AG20443 (cell line): ENCODE measurements at regions not wholly inside any gene's neighbourhood (a gene's known extent, or its start where the extent isn't known, plus 50 kb on each side); places are given as distances from the start of the nearest gene placed in this dataset.

Experiments
- DNase-seq: peaks from one replicate; pipeline ENCODE4 v3.0.0; 2012; ENCODE audit warnings: low spot score, mixed read lengths

DNA sequence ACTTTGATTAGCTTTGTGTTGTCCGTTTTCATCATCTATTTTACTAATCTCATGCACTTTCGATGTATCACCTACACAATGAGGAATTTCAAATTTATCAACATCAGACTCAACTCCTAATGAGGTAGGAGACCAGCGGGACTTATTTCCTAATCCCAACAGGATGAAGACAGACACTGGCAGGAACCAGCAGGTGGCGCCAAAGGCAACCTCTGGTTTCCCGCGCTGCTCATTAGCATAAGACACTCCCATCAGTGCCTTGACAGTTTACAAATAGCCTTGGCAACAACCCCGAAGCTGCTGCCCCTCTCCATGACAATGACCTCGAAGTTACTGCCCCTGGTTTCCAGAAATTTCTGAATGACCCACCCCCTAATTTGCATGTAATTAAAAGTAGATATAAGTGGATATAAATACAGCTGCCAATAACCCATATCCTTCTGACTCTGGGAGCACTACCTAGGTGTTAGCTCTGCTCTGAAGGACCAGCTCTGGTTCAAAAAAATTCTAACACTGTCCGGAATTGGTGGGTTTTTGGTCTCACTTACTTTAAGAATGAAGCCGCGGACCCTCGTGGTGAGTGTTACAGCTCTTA, 974.8 kb downstream of the ADGRL2 start:
- peak; percentile 19 for DNase-seq

DNA sequence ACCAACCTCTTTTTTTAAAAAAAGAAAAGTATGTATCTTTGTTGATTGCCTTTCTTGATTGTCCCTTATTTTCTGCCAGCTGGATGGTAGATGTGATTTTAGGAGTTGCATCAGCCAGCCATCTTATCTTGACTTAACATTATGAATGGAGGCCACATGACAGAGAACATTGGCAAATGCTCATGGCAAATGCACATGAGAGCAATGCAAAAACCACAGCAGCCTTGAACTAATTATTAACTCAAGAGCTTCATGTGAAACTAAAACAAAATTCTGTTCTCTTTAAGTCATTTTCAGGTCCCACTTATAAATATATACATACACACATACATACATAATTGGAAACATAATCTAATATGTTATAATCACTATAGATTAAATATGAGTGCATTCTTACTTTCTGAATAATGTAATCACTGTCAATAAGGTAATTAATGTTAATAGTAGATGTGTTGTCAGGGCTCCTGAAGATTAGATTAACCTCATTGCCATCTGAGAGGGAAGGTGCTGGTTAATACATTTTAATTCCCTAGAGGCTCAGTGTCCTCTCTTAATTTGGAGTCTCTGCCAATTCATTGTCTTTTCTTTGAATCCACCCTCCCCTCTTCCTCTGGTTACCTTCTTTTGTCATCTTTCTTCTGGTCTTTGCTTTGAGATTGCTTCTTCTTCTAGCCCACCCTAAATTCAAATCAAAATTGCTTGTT, 962.2 kb downstream of the ADGRL2 start:
- no peak for DNase-seq

DNA sequence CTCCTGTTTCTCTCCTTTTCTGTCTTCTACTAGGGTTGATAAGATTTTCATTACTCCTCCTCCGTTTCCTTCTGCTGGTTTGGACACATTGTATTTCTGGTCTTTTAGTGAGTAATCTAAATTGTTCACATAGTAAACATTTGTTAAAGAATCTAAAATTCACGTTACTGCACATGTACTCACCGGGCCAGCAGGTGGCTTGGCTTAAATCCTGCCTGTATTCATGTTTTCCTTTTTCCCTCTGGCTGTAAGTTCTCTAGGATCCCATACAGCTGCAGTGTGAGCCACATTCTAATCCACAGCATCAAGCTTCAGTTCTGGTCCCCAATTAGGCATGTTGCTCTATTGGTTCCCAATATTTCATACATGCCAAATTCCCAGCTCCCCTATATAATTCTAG, 958.3 kb downstream of the ADGRL2 start:
- DNase-seq = no peak

DNA sequence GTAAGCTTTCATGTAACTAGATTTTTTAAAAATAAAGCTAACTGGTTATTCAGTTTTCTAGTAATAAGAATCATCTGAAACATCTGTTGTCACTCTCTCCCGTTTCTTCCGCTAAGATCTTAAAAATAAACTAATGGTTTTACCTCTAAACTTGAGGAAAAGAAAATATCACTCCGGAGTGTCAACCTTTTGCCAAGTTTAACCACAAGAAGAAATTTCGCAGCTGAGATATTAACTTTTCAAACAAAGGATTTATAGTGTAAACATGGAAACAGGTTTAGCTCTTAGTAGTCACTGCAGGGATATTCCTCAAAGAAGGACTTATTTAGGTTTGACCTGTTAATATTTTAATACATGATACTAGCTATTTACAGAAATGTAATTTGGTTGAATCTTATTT, 954.9 kb downstream of the ADGRL2 start:
- DNase-seq = no peak

DNA sequence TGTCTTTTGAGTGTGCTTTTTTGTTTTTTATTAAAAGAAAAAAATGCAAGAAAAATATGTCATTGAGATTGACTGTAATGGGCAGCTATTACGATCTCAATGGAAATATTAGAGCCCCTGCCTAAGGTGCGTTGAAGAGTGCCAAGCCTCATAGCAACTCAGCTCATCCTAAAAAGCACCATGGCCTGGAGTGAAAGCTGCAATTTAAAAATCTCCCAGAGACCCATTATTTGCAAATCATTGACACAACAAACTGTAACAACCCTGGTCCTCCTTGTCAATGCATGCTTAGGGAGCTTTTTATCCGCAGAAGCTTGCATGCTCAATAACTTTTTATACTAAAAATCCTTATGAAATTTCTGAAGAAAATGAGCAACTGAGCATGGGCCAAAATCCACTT, 954.5 kb downstream of the ADGRL2 start:
- DNase-seq = no peak

DNA sequence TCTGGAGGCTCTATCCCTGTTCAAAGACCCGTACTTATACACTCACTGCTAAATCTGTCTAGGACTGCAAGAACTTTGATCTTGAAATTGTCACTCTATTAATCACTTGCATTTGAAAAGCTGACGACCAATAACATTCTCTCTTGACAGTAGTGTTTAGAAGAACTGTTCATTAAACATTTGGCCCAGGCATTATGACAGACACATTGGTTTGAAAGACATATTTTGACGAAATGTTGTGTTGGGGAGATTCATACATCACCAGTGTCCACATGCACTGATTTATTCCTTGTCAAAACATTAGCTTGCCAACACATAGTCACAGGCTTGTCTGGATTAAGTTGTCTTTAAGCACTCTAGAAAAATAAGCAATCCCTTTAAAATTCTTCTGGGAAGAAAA, 951.3 kb downstream of the ADGRL2 start:
- no peak for DNase-seq

DNA sequence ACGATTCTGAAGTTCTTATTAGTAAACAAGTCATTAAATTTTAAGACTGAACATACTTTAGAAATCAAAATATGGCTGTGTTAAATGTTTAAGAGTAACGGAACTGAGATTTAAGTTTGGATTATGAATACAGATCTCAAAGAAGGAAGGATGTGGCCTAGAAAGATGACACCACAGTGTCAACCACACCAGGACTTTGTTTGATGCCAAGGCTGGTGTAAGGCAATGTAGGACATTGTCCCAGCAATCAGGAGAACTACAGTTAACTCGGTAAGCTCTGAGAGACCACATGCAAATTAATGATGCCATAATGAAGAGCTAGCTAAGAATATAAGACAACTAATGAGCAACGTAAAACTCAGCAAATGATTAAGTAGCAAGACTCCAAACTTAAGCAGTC, 932.9 kb downstream of the ADGRL2 start:
- no peak for DNase-seq

DNA sequence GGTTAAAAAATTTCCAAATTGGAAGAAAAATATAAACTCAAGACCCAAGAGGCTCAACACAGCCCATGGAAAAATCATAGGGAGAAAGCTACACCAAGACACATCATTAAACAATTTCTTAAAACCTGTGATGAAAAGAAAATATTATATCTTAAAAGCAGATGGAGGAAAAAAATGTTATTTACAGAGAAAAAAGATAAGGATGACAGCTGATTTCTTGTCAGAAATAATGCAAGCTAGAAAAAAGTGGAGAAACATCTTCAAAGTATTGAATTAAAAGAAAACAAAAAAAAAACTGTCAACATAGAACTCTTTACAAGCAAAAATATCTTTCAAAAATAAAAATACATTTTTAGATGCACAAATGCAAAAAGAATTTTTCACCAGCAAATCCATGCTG, 930.5 kb downstream of the ADGRL2 start:
- no peak for DNase-seq

DNA sequence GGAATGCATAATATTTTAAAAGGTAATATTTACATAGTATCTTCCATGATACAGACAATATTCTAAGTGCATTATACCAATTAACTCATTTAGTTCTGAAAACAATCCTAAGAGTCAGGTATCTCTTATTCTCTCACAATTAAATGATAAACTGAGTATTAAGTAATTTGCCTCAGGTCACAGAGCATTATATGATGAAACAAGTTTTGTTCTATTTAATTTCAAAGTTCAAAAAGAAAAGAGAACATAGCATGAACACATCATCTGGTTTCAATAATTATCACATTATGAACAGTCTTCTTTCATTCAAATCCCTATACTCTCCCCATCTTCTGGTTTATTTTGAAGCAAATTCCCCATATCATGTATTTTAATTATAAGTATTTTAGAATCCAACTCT, 927.5 kb downstream of the ADGRL2 start:
- no peak for DNase-seq

DNA sequence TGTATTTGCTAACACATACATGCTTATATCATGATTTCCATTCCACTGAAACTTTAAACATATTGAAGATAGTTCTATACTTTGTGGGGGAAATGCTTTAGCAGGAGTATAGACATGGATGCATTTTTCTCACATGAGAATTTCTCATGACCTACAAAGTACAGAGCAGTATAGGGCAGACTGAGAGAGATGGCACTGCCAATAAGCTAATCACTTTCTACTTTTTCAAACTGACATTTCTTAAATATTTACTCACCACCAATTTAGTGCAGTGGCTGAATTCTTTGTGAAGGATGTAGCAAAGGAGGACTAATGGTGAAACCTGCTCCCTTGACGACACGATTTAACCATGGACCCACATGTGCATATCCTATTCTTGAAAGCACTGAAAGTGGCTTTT, 923.5 kb downstream of the ADGRL2 start:
- DNase-seq = no peak

DNA sequence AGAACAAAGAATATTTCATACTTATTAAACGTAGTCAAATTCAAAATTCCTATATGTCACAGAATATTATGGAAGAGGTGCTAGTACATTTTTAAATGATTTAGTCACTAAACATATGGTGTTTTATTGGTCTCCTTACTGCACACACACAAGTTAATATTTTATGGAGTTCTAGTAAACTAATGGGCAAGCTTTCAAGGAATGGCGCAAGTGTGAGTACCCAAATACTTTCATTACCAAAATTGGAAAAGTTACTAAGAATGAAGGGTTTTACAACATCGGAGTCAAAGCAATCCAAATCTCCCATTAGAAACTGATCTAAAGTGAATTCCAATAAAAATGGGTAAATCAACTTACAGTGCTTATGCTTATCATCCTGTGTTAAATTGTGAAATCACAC, 921.9 kb downstream of the ADGRL2 start:
- no peak for DNase-seq

DNA sequence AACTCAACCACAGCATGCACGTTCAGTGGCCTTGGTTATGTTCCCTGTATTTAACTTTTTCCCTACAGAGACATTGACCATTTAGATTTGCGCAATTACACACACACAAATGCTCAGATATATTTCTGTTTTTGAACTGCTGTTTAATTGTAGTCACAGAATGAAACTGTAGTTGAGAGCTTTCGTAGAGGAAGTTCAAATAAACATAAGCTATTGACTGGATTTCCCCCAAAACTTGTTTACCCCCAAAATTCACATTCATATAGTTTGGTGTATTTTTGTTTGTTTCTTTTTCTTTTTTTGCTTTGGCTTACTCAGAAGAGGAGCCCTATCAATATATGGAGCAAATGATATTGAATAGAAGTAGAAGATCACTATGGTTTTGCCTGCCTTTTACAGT, 921.0 kb downstream of the ADGRL2 start:
- no peak for DNase-seq

DNA sequence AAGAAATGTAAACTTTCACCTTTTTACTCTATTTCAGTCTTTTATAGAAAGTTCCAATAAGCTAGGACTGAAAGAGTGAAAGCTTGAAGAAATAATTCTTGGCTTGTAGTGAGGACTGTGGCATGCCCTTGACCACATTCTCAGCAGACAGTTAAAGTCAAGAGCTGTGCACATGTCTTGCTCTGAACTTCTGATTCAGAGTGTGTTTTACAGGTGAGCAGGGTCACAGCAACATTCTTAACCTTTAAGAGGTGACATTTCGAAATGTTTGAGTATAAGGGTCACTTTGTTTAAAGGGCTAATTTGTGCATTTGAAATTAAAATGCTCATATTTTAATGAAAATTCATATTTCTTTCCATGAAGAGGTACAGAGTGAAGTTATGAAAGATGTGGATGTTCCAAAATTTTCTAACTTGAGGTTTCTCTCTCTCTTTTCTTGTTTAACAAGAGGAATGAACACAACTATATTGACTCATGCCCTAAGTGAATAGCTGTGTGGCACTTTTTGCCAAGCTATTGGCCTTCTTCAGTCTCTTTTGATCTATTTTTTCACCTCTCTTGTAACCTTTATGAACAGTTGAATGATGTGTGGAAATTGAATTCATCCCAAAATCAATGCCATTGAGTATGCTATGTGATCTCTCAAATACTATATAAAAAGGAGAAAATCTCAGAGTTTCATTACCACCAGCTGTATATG, 918.1 kb downstream of the ADGRL2 start:
- no peak for DNase-seq

DNA sequence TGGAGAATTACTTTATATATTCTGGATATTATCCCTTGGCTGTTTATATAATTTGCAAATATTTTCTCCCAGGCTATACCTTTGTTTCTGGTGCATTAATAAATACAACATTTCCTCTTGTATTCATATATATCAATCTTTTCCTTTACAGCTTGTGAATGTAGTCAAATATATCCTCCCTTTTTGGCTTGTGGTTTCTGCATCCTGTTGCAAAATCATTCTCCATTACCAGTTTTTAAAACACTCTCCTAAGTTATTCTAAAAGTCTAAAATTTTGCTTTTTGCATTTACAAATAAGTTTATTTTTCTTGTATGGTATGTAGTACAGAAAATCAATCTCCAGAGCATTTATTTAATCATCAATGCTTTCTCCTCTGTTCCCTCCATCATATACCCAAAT, 909.4 kb downstream of the ADGRL2 start:
- DNase-seq = no peak

DNA sequence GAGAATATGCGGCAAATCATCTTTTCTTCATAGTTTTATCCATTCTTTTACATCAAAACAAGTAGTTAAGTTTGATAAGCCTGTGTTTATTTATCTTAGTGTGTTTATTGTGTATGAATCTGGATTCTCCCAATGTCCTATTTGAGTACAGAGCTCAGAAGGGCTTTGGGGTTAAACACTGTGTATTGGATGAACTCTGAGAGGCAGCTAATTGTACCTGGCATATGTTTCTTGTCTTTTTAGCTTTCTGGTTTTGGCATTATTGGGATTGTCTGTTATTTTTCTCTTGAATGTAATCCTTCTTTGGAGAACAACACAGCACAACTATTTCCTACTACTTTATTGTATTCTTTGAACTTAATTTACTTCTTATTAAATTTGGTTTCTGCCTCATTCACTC, 906.9 kb downstream of the ADGRL2 start:
- no peak for DNase-seq

DNA sequence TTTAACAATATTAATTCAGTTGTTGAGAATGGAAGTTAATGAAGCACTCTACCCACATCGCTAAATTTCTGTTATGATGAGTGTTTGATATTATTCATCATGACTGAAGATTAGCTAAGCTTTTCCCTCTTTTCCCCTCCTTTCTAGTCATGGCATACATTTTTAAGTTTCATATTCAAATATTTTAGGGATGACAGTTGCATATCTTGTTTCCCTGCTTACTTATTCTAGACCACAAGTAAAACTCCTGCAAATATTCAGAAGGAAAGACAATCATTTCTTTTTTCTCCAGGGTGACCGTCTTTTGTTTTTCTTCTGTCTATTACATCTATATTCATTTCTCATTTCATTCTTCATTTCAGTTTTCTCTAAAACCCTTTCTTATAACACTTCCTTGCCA, 906.0 kb downstream of the ADGRL2 start:
- no peak for DNase-seq

DNA sequence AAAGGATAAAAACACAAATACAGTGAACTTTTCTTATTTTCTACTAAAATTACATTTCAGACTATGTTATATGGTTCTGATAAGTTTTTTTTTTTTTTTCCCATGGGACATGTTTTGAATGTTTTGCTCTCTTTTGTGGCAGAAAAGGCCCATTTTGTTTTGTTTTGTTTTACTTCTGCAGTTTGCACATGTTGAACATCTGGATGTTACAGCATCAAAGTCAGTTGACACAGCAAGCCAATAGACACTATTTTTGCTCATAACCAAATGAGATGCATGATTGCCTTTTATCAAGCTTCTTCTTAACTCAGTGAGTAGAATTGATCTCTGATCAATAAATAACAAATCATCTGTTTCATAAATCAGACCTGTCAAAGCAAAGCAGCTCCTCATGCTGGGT, 904.2 kb downstream of the ADGRL2 start:
- no peak for DNase-seq

DNA sequence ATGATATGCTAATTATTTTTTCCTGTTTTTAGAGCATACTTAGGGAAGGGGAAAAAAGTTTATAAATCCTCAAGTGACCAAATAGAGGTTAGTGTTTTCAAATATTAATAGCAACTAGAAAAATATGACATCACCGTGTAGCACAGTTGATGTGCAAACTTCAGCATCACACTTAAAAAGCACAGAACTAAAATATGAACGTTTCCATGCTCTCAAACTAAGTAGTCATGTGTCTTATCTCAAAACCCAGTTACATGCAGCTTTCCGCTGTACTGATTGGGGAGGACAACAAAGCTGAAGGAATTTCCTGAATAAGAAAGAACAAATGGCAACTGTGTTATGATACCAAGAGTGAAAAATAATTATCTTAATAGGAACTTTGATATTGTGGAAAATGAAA, 903.7 kb downstream of the ADGRL2 start:
- no peak for DNase-seq

DNA sequence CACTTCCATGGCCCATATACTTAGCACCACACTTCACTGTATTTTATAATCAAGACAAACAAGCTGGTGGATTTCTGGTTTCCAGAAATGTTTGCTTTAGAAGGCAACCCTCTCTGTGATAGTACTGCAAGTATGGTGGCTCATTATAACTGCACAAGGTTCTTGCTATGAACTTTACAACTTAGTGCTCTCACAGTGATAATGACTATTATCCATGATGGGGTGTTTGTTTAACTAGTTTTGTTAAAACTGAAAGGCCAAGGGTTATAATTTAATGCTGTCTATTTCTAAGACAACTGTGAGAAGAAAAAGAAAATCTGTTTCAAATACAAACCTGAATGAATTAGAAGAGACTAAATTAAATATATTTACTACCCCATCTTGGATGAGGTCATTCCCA, 903.2 kb downstream of the ADGRL2 start:
- DNase-seq = no peak

DNA sequence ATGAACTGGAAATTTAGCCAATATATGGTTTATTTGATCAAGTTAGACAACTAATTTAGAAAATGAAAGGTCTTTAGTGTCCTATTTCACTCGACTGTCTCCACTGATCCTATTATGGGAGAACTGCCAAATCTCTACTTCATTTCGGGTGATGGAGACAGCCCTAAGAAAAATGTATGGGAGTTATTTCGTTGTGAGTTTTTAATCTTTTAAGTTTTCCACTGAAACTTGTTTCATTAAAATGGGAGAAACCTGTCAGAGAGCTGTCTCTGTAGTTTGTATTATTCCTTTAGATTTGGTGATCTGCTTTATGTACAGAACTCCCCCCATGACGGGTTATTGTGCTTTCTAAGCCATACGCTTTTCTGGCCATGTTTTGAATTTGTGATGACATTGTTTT, 899.7 kb downstream of the ADGRL2 start:
- DNase-seq = no peak

DNA sequence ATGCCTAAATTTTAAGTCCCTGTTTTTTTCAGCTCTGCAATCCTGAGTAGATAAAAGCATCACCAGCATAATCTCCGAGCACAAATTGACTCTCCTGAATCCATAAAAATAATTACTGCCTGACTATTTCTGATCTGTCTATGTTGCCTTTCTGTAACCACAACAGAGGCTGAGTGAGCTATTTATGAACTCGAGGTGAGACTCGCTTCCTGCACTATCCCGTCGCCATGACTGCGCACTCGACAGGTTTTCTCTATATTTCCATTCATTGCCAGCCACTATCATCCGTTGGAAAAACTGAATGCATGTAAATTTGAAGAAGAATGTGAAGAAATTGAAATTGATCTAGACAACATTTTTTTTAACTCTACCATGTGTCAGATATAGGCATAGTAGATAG, 897.2 kb downstream of the ADGRL2 start:
- no peak for DNase-seq

DNA sequence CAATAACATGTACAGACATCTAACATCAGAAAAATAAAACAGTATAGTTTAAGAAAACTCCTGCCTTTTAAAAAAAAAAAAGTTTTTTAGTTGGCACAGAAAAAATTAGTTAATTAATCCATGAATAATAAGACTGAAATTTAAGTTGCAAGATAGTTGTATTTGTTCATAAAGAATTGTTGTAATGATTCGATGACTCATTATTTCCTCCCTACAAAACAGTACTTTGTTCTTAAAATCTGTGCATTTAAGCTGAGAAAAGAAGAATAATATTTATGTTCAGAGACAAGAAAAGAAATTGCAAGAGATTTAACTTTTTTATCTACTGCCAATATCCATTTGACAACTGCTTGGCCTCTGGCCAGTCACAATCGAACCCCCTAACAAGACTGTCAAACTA, 894.7 kb downstream of the ADGRL2 start:
- no peak for DNase-seq

DNA sequence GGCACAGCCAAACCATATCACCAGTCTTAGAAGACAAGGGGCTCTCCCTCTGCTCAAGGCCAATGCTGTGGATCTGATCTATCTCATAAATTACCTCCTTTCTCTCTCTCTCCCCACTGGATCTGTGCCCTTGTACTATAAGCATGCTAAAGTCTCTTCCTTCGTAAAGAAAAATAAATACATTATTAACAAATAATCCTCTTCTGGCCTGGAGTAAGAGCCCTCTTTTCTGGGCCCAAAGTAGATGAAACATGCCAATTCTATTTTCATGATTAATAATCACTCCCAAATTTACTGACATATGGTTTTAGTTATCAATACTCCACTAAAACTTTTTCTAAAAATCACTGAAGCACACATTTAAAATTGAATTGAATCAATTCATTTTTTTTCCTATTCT, 889.7 kb downstream of the ADGRL2 start:
- no peak for DNase-seq

DNA sequence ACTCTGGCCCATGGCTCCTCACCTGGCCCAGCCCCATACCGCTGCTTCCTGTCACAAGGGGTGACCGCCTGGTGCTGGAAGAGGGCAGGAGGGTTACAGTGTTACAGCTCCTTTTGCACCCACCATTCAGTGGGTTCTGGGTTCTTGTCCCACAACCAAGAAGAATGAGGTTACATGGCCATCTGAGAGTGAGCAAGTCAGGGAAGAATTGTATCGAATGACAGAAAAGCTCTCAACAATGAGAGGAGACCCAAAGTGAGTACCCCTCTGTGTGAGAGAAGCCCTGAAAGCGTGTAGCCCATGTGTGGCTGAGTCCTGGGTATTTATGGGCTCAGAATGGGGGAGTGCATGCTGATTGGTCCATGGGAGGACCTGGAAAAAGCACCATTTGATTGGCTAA, 888.5 kb downstream of the ADGRL2 start:
- DNase-seq = no peak
